Upper lobe of left lung (tissue), 4 donors: ENCODE measurements at regions not wholly inside any gene's neighbourhood (a gene's known extent, or its start where the extent isn't known, plus 50 kb on each side); places are given as distances from the start of the nearest gene placed in this dataset.

Experiments
- CTCF ChIP-seq, 6 experiments: fragments of 450-650 bp in 4 of 6; fragments of 200-600 bp in 2 of 6; sonication (generic) in 2 of 6; IDR thresholded peaks; one replicate each; pipeline ENCODE4 v1.5.1; 2016 to 2019; ENCODE audit warnings: antibody characterized with exemption in 6 of 6
- EP300 ChIP-seq, 4 donors: sonication (generic); formaldehyde crosslinking; IDR thresholded peaks; one replicate each; pipeline ENCODE4 v1.5.1; 2017; ENCODE audit warnings: antibody characterized with exemption in 4 of 4, control low read depth in 2 of 4
- POLR2A ChIP-seq, 4 donors: fragments of 450-650 bp; IDR thresholded peaks; one replicate each; pipeline ENCODE4 v1.5.1; 2016 to 2017; ENCODE audit warnings: antibody characterized with exemption in 4 of 4, mild to moderate bottlenecking in 2 of 4

- TF ChIP-seq CTCF (IDR thresholded peaks at IDR 0.05) (no peak), EP300 (IDR thresholded peaks at IDR 0.05) (no peak), POLR2A (IDR thresholded peaks at IDR 0.05) (no peak)
Observed at GRCh38 chr13:107209824-107210722, 642.1 kb upstream of the ARGLU1 start.
